ENCODE measurements at regions not wholly inside any gene's neighbourhood (a gene's known extent, or its start where the extent isn't known, plus 50 kb on each side); places are given as distances from the start of the nearest gene placed in this dataset.
"Not testable (repeated sequence)": the region's sequence is repeated elsewhere in the genome, so short reads cannot be mapped to it uniquely, and the experiment has no call there.

DNA sequence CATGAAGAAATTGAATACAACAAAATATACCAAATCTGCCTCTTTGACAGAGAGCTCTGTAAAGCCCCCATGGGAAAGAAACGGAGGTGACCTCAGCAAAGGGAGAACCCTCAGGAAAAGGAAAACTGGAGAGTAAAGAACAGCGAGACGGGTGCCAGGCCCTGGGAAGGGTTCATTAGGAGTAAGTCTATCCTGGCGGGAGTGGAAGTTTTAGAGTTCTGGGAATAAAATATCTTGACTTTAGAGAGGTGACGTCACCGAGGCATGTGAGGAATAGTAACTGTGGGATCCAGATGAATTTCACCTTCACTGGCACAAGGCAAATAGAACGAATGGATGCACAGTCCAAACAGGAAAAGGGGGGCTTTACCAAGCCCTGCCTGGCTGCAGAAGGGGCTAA lies 362.8 kb upstream of the IGFBP3 start:
- DNase-seq (ENCODE audit: low read depth) = no peak
- TF ChIP-seq CTCF (IDR thresholded peaks at IDR 0.05; ENCODE audit: low read depth, low read length, missing control alignments) = no peak
- no peak overlapping the region for H3K4me3 ChIP-seq (ENCODE audit: low read depth, low read length)

DNA sequence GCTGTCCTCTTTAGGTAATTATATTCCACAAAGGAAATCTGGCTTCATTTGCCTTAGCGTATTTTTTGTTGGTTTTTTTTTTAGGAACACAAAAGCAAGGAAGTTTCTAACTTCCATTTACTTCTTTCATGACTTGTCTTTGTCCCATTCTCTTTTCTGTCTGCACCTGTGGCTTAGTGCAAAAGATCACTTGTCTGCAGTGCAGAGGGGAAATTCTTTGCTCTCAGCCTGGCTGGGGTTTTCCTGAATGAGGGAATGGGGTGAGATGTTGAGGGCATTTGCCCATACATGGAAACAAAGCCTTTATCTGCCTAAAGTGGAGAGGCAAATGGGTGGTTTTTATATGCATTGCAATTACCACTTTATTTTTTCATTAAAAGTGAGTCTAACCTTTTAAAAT lies 361.1 kb upstream of the IGFBP3 start:
- no peak for TF ChIP-seq CTCF (IDR thresholded peaks at IDR 0.05; ENCODE audit: low read depth, low read length, missing control alignments)
- DNase-seq (ENCODE audit: low read depth) = no peak

GRCh38 chr7:46281071-46281470 lies 360.0 kb upstream of the IGFBP3 start:
- H3K4me3 ChIP-seq (ENCODE audit: low read depth, low read length) = no peak overlapping the region
- no peak for TF ChIP-seq CTCF (IDR thresholded peaks at IDR 0.05; ENCODE audit: low read depth, low read length, missing control alignments)
- no peak for DNase-seq (ENCODE audit: low read depth)

More for the DNA sequence above, 361.1 kb upstream of the IGFBP3 start:
- H3K4me3 ChIP-seq (ENCODE audit: low read depth, low read length) = no peak overlapping the region

DNA sequence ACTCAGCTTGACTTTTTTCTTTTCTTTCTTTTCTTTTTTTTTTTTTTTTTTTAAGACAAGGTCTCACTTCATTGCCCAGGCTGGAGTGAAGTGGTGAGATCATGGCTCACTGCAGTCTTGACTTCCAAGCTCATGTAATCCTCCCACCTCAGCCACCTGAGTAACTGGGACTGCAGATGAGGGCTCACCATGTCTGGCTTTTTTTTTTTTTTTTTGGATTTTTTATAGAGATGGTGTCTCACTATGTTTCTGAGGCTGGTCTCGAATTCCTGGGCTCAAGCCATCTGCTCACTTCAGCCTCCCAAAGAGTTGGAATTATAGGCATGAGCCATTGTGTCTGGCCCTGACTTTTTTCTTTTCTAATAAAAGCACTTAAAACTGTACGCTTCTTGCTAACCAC lies 358.2 kb upstream of the IGFBP3 start:
- no peak for TF ChIP-seq CTCF (IDR thresholded peaks at IDR 0.05; ENCODE audit: low read depth, low read length, missing control alignments)
- no peak overlapping the region for H3K4me3 ChIP-seq (ENCODE audit: low read depth, low read length)
- DNase-seq (ENCODE audit: low read depth) = no peak

DNA sequence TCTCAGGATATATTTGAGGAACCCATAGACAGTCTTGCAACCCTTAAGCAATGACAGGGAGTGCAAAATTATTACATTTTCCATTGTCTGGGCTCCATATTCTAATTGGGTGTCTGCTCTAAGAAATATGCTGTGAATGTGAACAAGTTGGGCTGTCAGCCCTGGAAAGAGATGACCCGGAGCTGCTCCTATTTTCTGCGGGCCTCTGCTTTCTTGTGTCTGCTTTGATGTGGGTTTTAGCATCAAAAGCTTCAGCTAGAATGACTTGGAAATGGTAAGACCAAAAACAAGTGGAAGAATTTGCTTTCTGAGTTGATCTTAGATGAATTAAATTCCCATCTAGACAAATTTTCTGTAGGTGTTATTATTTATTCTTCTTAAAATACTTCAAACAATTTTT lies 343.6 kb upstream of the IGFBP3 start:
- no peak for DNase-seq (ENCODE audit: low read depth)
- no peak for TF ChIP-seq CTCF (IDR thresholded peaks at IDR 0.05; ENCODE audit: low read depth, low read length, missing control alignments)
- no peak overlapping the region for H3K4me3 ChIP-seq (ENCODE audit: low read depth, low read length)

GRCh38 chr7:46261638-46262037 lies 340.6 kb upstream of the IGFBP3 start:
- H3K4me3 ChIP-seq (ENCODE audit: low read depth, low read length); DNase-seq (ENCODE audit: low read depth): not testable (repeated sequence)

DNA sequence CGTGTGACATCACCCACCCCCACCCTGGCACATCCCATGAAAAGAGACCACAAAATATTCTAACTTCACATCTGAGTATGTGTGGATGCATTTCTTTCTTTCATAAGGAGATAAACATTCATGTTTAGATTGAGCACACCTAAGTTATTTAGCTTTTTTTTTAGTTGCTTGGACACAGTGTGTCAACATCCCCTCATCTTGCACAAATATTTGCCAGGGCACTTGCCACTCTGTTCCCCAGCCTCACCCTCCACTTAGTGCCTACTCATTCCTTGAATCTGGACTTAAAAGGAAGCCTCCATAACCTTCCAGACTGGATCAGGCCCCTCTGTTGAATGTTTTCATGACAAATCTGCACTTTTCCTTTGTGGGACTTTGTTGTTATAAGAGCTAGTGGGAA lies 338.9 kb upstream of the IGFBP3 start:
- H3K4me3 ChIP-seq (ENCODE audit: low read depth, low read length) = no peak overlapping the region
- DNase-seq (ENCODE audit: low read depth) = no peak
- TF ChIP-seq CTCF (IDR thresholded peaks at IDR 0.05; ENCODE audit: low read depth, low read length, missing control alignments) = no peak
